ENCODE measurements at regions not wholly inside any gene's neighbourhood (a gene's known extent, or its start where the extent isn't known, plus 50 kb on each side); places are given as distances from the start of the nearest gene placed in this dataset.

DNA sequence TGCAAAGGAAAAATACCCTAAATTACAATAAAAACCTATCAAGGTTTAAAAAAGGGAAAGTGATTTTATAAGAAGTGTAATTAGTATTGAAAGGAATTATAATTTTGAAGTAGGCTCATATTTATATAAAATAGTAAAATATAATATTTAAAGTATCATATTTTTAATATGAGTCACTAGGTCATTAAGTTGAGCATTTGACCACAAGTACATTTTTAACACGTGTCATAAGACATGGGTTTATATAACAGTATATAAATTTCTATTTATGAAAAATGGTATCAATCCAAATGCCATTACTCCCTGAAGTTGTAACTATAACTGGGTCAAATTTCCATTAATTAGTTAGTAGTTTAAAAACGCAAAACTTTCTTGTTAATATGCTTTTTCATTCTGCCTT lies 365.9 kb downstream of the COL11A1 start:
- TF ChIP-seq, protein P1, sequence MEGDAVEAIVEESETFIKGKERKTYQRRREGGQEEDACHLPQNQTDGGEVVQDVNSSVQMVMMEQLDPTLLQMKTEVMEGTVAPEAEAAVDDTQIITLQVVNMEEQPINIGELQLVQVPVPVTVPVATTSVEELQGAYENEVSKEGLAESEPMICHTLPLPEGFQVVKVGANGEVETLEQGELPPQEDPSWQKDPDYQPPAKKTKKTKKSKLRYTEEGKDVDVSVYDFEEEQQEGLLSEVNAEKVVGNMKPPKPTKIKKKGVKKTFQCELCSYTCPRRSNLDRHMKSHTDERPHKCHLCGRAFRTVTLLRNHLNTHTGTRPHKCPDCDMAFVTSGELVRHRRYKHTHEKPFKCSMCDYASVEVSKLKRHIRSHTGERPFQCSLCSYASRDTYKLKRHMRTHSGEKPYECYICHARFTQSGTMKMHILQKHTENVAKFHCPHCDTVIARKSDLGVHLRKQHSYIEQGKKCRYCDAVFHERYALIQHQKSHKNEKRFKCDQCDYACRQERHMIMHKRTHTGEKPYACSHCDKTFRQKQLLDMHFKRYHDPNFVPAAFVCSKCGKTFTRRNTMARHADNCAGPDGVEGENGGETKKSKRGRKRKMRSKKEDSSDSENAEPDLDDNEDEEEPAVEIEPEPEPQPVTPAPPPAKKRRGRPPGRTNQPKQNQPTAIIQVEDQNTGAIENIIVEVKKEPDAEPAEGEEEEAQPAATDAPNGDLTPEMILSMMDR (IDR thresholded peaks at IDR 0.05; ENCODE audit: low read length), result no peak
- no peak for TF ChIP-seq EZH2 (optimal IDR thresholded peaks at IDR 0.05; ENCODE audit: low read depth, low read length)

Data from MM.1S (cell line).